ENCODE measurements at regions not wholly inside any gene's neighbourhood (a gene's known extent, or its start where the extent isn't known, plus 50 kb on each side); places are given as distances from the start of the nearest gene placed in this dataset.

DNA sequence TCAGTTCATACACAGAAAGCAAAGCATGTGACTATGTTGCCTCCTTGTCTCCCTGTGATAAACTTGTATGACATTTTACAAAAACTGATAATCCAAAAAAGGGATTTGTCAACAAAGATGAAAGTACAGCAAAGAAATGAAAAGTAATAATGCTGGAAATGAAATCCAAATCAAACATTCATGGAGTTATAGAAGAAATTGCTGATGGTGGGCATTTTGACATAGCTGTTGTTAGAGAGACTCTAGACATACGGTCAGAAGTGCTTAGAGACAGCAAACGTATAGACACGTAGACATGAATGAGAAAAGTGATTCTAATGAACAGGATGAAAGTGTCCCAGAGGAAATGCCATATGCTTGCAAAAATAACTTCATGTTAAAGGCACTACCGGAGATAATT, 186.9 kb upstream of the RGMB start:
- TF ChIP-seq EZH2 (IDR thresholded peaks at IDR 0.05; ENCODE audit: insufficient read depth, poor library complexity, severe bottlenecking), result no peak
- no peak for TF ChIP-seq EZH2phosphoT487 (IDR thresholded peaks at IDR 0.05; ENCODE audit: insufficient read depth, low read depth)

All from GM23248 (cell line).